ENCODE measurements at regions not wholly inside any gene's neighbourhood (a gene's known extent, or its start where the extent isn't known, plus 50 kb on each side); places are given as distances from the start of the nearest gene placed in this dataset.

- DNase-seq = no peak
These were observed 106.7 kb upstream of the TMPO start for GRCh38 chr12:98408681-98409080.

- DNase-seq = no peak
These were observed 105.8 kb upstream of the TMPO start for GRCh38 chr12:98409548-98409947.

GRCh38 chr12:98410356-98410755, 105.0 kb upstream of the TMPO start:
- no peak for DNase-seq

GRCh38 chr12:98416845-98417244, 98.5 kb upstream of the TMPO start:
- peak; percentile 47 for DNase-seq

GRCh38 chr12:98417266-98417665, 98.1 kb upstream of the TMPO start:
- no peak for DNase-seq

- peak; percentile 17 for DNase-seq
These were observed 96.9 kb upstream of the TMPO start for GRCh38 chr12:98418357-98419075.

GRCh38 chr12:98419081-98419794, 96.2 kb upstream of the TMPO start:
- DNase-seq = no peak

- no peak for DNase-seq
These were observed 95.5 kb upstream of the TMPO start for GRCh38 chr12:98419795-98420404.

GRCh38 chr12:98420461-98420860, 94.9 kb upstream of the TMPO start:
- DNase-seq = no peak

GRCh38 chr12:98421316-98421715, 94.1 kb upstream of the TMPO start:
- DNase-seq = no peak

GRCh38 chr12:98422359-98422758, 93.0 kb upstream of the TMPO start:
- DNase-seq = no peak

GRCh38 chr12:98422812-98423211, 92.6 kb upstream of the TMPO start:
- peak; percentile 65 for DNase-seq

GRCh38 chr12:98423963-98424362, 91.4 kb upstream of the TMPO start:
- no peak for DNase-seq

- peak; percentile 94 for DNase-seq
These were observed 90.5 kb upstream of the TMPO start for GRCh38 chr12:98424726-98425401.

- DNase-seq = no peak
These were observed 89.5 kb upstream of the TMPO start for GRCh38 chr12:98425859-98426258.

- DNase-seq = no peak
These were observed 84.3 kb upstream of the TMPO start for GRCh38 chr12:98431089-98431488.

- no peak for DNase-seq
These were observed 78.2 kb upstream of the TMPO start for GRCh38 chr12:98437166-98437565.

- no peak for DNase-seq
These were observed 77.4 kb upstream of the TMPO start for GRCh38 chr12:98437806-98438595.

GRCh38 chr12:98438656-98439230, 76.6 kb upstream of the TMPO start:
- DNase-seq = no peak

GRCh38 chr12:98439471-98439951, 75.9 kb upstream of the TMPO start:
- peak; percentile 67 for DNase-seq

- DNase-seq = peak; percentile 85
These were observed 75.3 kb upstream of the TMPO start for GRCh38 chr12:98439981-98440581.

GRCh38 chr12:98446060-98446459, 69.3 kb upstream of the TMPO start:
- no peak for DNase-seq

Data from dermis blood vessel endothelial cell (primary cell).